PC-9 (cell line): ENCODE measurements at regions not wholly inside any gene's neighbourhood (a gene's known extent, or its start where the extent isn't known, plus 50 kb on each side); places are given as distances from the start of the nearest gene placed in this dataset.

Experiments
- BruUV-seq: library from RNA; stranded (reverse); fragments of 400-500 nt; replicated peaks from 2 replicates; lab custom pipeline; 2021; lab: Mats Ljungman, UMichigan
- CTCF ChIA-PET: fragments of 300-600 bp; sonication (Branson Sonifier 250); formaldehyde crosslinking; loops from one replicate; lab custom pipeline; 2022; ENCODE audit warnings: antibody characterized with exemption; lab: Charles Lee
- POLR2A ChIA-PET: fragments of 300-600 bp; sonication (Branson Sonifier 250); formaldehyde crosslinking; loops from one replicate; lab custom pipeline; 2022; ENCODE audit warnings: antibody characterized with exemption; ENCODE audit not compliant: unreplicated experiment; lab: Charles Lee
- DNase-seq, 2 experiments: peaks; one replicate each; pipeline versions ENCODE4 v3.0.0 to v3.0.0-alpha.2; 2015 to 2022; ENCODE audit warnings: mixed read lengths in 1 of 2
- H2AFZ ChIP-seq: fragments of 200-600 bp; sonication (generic); 2 replicates; pipeline ENCODE4 v1.8.1; 2017; ENCODE audit warnings: antibody characterized with exemption
- H3F3A ChIP-seq: fragments of 200-600 bp; sonication (generic); 2 replicates; pipeline ENCODE4 v1.8.1; 2017; ENCODE audit warnings: antibody characterized with exemption, mild to moderate bottlenecking, low read depth; ENCODE audit not compliant: insufficient read depth
- H3K27ac ChIP-seq: fragments of 200-600 bp; sonication (generic); 2 replicates; pipeline ENCODE4 v1.6.1; 2016; ENCODE audit warnings: mixed run types
- H3K27me3 ChIP-seq: fragments of 200-600 bp; sonication (generic); 2 replicates; pipeline ENCODE4 v1.6.1; 2016; ENCODE audit warnings: low read depth, mixed run types; ENCODE audit not compliant: insufficient read depth
- H3K36me3 ChIP-seq: fragments of 200-600 bp; sonication (generic); 2 replicates; pipeline ENCODE4 v1.6.1; 2016; ENCODE audit warnings: low read depth, mixed run types
- H3K4me1 ChIP-seq: fragments of 200-600 bp; sonication (generic); replicated peaks from 2 replicates; pipeline ENCODE4 v1.6.1; 2016; ENCODE audit warnings: mixed run types; ENCODE audit not compliant: insufficient read depth
- H3K4me2 ChIP-seq: fragments of 200-600 bp; sonication (generic); 2 replicates; pipeline ENCODE4 v1.6.1; 2017; ENCODE audit warnings: mixed run types
- H3K4me3 ChIP-seq: fragments of 200-600 bp; sonication (generic); 2 replicates; pipeline ENCODE4 v1.6.1; 2016; ENCODE audit warnings: mixed run types
- H3K79me2 ChIP-seq: fragments of 200-600 bp; sonication (generic); 2 replicates; pipeline ENCODE4 v1.6.1; 2017; ENCODE audit warnings: low read depth, mixed run types
- H3K9me2 ChIP-seq: fragments of 200-600 bp; sonication (generic); 2 replicates; pipeline ENCODE4 v1.8.1; 2017; ENCODE audit warnings: mild to moderate bottlenecking; ENCODE audit not compliant: insufficient read depth
- H3K9me3 ChIP-seq: fragments of 200-600 bp; sonication (generic); 2 replicates; pipeline ENCODE4 v1.8.1; 2016; ENCODE audit warnings: low read depth; ENCODE audit not compliant: insufficient read depth
- H4K20me1 ChIP-seq: fragments of 200-600 bp; sonication (generic); 2 replicates; pipeline ENCODE4 v1.8.1; 2017; ENCODE audit not compliant: insufficient read depth
- CTCF ChIP-seq: fragments of 200-600 bp; sonication (generic); conservative IDR thresholded peaks from 2 replicates; pipeline ENCODE4 v1.6.1; 2017; ENCODE audit warnings: mixed run types, antibody characterized with exemption, mild to moderate bottlenecking, moderate library complexity
- EZH2 ChIP-seq: fragments of 200-600 bp; sonication (generic); IDR thresholded peaks from 2 replicates; pipeline ENCODE4 v1.8.0; 2017; ENCODE audit warnings: antibody characterized with exemption, low read depth
- intact Hi-C: fragments of 100-400 bp; cut with micrococcal nuclease; formaldehyde crosslinking; loops from one replicate; pipeline ENCODE4 v1.10.0; 2022; ENCODE audit not compliant: unreplicated experiment

- Histone ChIP-seq H3K27me3 (no peaks in the 10 kb centered on the region), H3K36me3 (no peaks in the 10 kb centered on the region), H3K9me2 (no peaks in the 10 kb centered on the region), H4K20me1 (no peaks in the 10 kb centered on the region), H3K4me3 (no peak overlapping the region), H3K4me2 (no peak overlapping the region), H3F3A (peaks cover 15% of the 10 kb centered on the region; the same call in 1 of the 2 replicates), H3K9me3 (no peaks in the 10 kb centered on the region), H3K4me1 (peaks cover 15% of the 10 kb centered on the region), H3K27ac (no peak overlapping the region), H3K79me2 (no peaks in the 10 kb centered on the region), H2AFZ (no peak overlapping the region)
- intact Hi-C loops, result no loop called here
- no peak for DNase-seq
- TF ChIP-seq CTCF (no peak), EZH2 (no peak)
- POLR2A ChIA-PET, result no interaction called here
- CTCF ChIA-PET, result no interaction called here
- BruUV-seq, result no TSS peak
Measured at GRCh38 chr20:33918662-33919061, 75.0 kb upstream of the RALY start.

GRCh38 chr20:33919653-33920052 lies 74.1 kb upstream of the RALY start:
- CTCF ChIA-PET, result interaction anchor here (0.7 kb wide), 1 partner anchor 11 kb away, joined by 10 read pairs; no protein-coding TSS in a partner anchor
- BruUV-seq, result no TSS peak
- no peaks in the 10 kb centered on the region for H3K9me2 ChIP-seq

GRCh38 chr20:33922224-33922623 lies 71.5 kb upstream of the RALY start:
- Histone ChIP-seq H3K36me3 (no peaks in the 10 kb centered on the region), H4K20me1 (no peaks in the 10 kb centered on the region), H3K9me2 (no peaks in the 10 kb centered on the region), H3K4me1 (no peaks in the 10 kb centered on the region), H3K27ac (no peak overlapping the region), H3F3A (no peaks in the 10 kb centered on the region), H3K79me2 (no peaks in the 10 kb centered on the region), H3K9me3 (no peaks in the 10 kb centered on the region), H2AFZ (no peak overlapping the region), H3K4me3 (no peak overlapping the region), H3K4me2 (no peak overlapping the region), H3K27me3 (no peaks in the 10 kb centered on the region)
- intact Hi-C loops, result no loop called here
- no peak for DNase-seq
- ChIA-PET POLR2A (no interaction called here), CTCF (no interaction called here)
- TF ChIP-seq EZH2 (no peak), CTCF (no peak)
- no TSS peak for BruUV-seq

More at GRCh38 chr20:33919653-33920052, 74.1 kb upstream of the RALY start:
- TF ChIP-seq EZH2 (no peak), CTCF (no peak)
- no peaks in the 10 kb centered on the region for H3K79me2 ChIP-seq
- peaks cover 9% of the 10 kb centered on the region for H3K4me1 ChIP-seq
- peaks cover 10% of the 10 kb centered on the region; the same call in 1 of the 2 replicates for H3F3A ChIP-seq
- no peaks in the 10 kb centered on the region for H3K9me3 ChIP-seq
- no peaks in the 10 kb centered on the region for H3K27me3 ChIP-seq
- no peak for DNase-seq
- intact Hi-C loops, result no loop called here
- H4K20me1 ChIP-seq, result no peaks in the 10 kb centered on the region
- no peak overlapping the region for H3K27ac ChIP-seq
- POLR2A ChIA-PET, result interaction anchor here (0.6 kb wide), 1 partner anchor 230 kb away, joined by 14 read pairs; no protein-coding TSS in a partner anchor
- no peak overlapping the region for H3K4me2 ChIP-seq
- no peak overlapping the region for H2AFZ ChIP-seq
- no peak overlapping the region for H3K4me3 ChIP-seq
- no peaks in the 10 kb centered on the region for H3K36me3 ChIP-seq
